B cell (primary cell): ENCODE measurements at regions not wholly inside any gene's neighbourhood (a gene's known extent, or its start where the extent isn't known, plus 50 kb on each side); places are given as distances from the start of the nearest gene placed in this dataset.

ENCODE experiments used
- ATAC-seq: fragments of 200-7000 bp; cut with Tn5 transposase; one replicate; pipeline ENCODE4 v1.10.0; 2021; ENCODE audit warnings: low read depth, mild to moderate bottlenecking, moderate number of reproducible peaks, moderate library complexity
- CTCF ChIA-PET: fragments of 350-600 bp; sonication (Branson Sonifier 250); formaldehyde crosslinking; loops from one replicate; lab custom pipeline; 2021; ENCODE audit warnings: antibody characterized with exemption, inconsistent platforms; lab: Charles Lee
- POLR2A ChIA-PET: fragments of 350-600 bp; sonication (Branson Sonifier 250); formaldehyde crosslinking; loops from one replicate; lab custom pipeline; 2021; ENCODE audit warnings: antibody characterized with exemption; lab: Charles Lee
- DNase-seq: peaks from one replicate; pipeline ENCODE4 v3.0.0; 2013
- H2AFZ ChIP-seq: 2 replicates; pipeline ENCODE4 v1.6.1; 2012; ENCODE audit warnings: mild to moderate bottlenecking, low read depth, low read length; ENCODE audit not compliant: insufficient read depth, poor library complexity, severe bottlenecking
- H3K27ac ChIP-seq, 2 donors: 1 replicate in 1 of 2; 2 replicates in 1 of 2; pipeline ENCODE4 v1.5.1; 2012 to 2013; ENCODE audit warnings: low read length in 2 of 2, mild to moderate bottlenecking in 2 of 2, moderate library complexity in 1 of 2
- H3K27me3 ChIP-seq, 4 experiments: fragments of 200-600 bp in 1 of 4; sonication (generic) in 1 of 4; replicated peaks in 1 of 4; 1 replicate in 2 of 4; 2 replicates in 2 of 4; pipeline versions ENCODE4 v1.6.1 to v1.7.0; 2013 to 2016; ENCODE audit warnings: low read length in 3 of 4, mild to moderate bottlenecking in 2 of 4, mixed read lengths in 1 of 4, moderate library complexity in 1 of 4; ENCODE audit not compliant: insufficient read depth in 4 of 4, control insufficient read depth in 3 of 4; ENCODE audit errors: control extremely low read depth in 1 of 4
- H3K36me3 ChIP-seq, 2 experiments: replicated peaks in 1 of 2; 1 replicate in 1 of 2; 2 replicates in 1 of 2; pipeline versions ENCODE4 v1.6.1 to v1.7.1; 2013; ENCODE audit warnings: low read length in 1 of 2; ENCODE audit not compliant: insufficient read depth in 2 of 2, control insufficient read depth in 1 of 2; ENCODE audit errors: control extremely low read depth in 1 of 2, extremely low read depth in 1 of 2
- H3K4me1 ChIP-seq, 2 donors: fragments of 200-600 bp in 1 of 2; sonication (generic) in 1 of 2; 1 replicate in 1 of 2; 2 replicates in 1 of 2; pipeline versions ENCODE4 v1.5.1 to v1.6.1; 2013 to 2017; ENCODE audit warnings: low read length in 2 of 2; ENCODE audit not compliant: control insufficient read depth in 2 of 2, insufficient read depth in 2 of 2
- H3K4me2 ChIP-seq: replicated peaks from 2 replicates; pipeline ENCODE3; 2012; ENCODE audit warnings: mild to moderate bottlenecking, low read depth, low read length; ENCODE audit not compliant: poor library complexity, severe bottlenecking
- H3K4me3 ChIP-seq, 5 experiments: fragments of 200-600 bp in 1 of 5; sonication (generic) in 1 of 5; 1 replicate in 3 of 5; 2 replicates in 2 of 5; pipeline versions ENCODE4 v1.5.1 to v1.7.0; 2011 to 2016; ENCODE audit warnings: low read length in 4 of 5, mild to moderate bottlenecking in 4 of 5, low read depth in 2 of 5, control low read depth in 1 of 5, moderate library complexity in 1 of 5; ENCODE audit not compliant: insufficient read depth in 1 of 5; ENCODE audit errors: control extremely low read depth in 1 of 5, extremely low read depth in 1 of 5
- H3K79me2 ChIP-seq: fragments of 200-600 bp; sonication (generic); one replicate; pipeline ENCODE4 v1.6.0; 2016; ENCODE audit warnings: low read length; ENCODE audit not compliant: control insufficient read depth, insufficient read depth
- H3K9ac ChIP-seq: fragments of 200-600 bp; sonication (generic); 2 replicates; pipeline ENCODE4 v1.6.1; 2017; ENCODE audit warnings: mild to moderate bottlenecking, low read length, moderate library complexity
- H3K9me3 ChIP-seq, 3 donors: one replicate each; pipeline versions ENCODE4 v1.6.1 to v1.7.1; 2013; ENCODE audit warnings: low read length in 2 of 3; ENCODE audit not compliant: control insufficient read depth in 2 of 3, insufficient read depth in 1 of 3; ENCODE audit errors: control extremely low read depth in 1 of 3
- H4K20me1 ChIP-seq: 2 replicates; pipeline ENCODE4 v1.6.0; 2012; ENCODE audit warnings: mild to moderate bottlenecking, low read length; ENCODE audit not compliant: insufficient read depth, control insufficient read depth, poor library complexity, severe bottlenecking
- H3K27ac Mint-ChIP-seq: one replicate; pipeline ENCODE4 v1.8.0; 2021; ENCODE audit warnings: mixed read lengths
- H3K27me3 Mint-ChIP-seq: one replicate; pipeline ENCODE4 v1.8.0; 2021; ENCODE audit warnings: mixed read lengths
- H3K4me1 Mint-ChIP-seq: one replicate; pipeline ENCODE4 v1.8.0; 2021; ENCODE audit warnings: mixed read lengths
- H3K4me3 Mint-ChIP-seq: one replicate; pipeline ENCODE4 v1.8.0; 2021; ENCODE audit warnings: mixed read lengths
- H3K9me3 Mint-ChIP-seq: one replicate; pipeline ENCODE4 v1.8.0; 2022; ENCODE audit warnings: mixed read lengths; ENCODE audit not compliant: insufficient read depth
- CTCF ChIP-seq: fragments of 200-600 bp; IDR thresholded peaks from one replicate; pipeline ENCODE4 v1.8.0; 2022; ENCODE audit warnings: antibody characterized with exemption, mild to moderate bottlenecking
- EZH2 ChIP-seq: IDR thresholded peaks from 2 replicates; pipeline ENCODE4 v1.6.1; 2012; ENCODE audit warnings: borderline replicate concordance, low read depth, mild to moderate bottlenecking, moderate library complexity, low read length; ENCODE audit not compliant: insufficient read depth, poor library complexity, severe bottlenecking
- WGBS: methylation state at CpG from one replicate; pipeline ENCODE4 v1.1.5; 2013; ENCODE audit warnings: missing lambda C conversion rate; ENCODE audit not compliant: insufficient coverage; 5-methylcytosine and 5-hydroxymethylcytosine counted together
- intact Hi-C: fragments of 100-400 bp; cut with micrococcal nuclease; formaldehyde crosslinking; loops from one replicate; pipeline ENCODE4 v1.10.0; 2022

GRCh38 chr14:83058068-83058467 is 1524.4 kb upstream of the SEL1L start:
- no peak overlapping the region for H3K9ac ChIP-seq
- WGBS, result no CpG with 5 or more reads among the region's 1 CpG
- intact Hi-C loops, result no loop called here
- CTCF ChIA-PET, result no interaction called here
- H3K4me2 ChIP-seq, result no peak overlapping the region
- no peaks in the 10 kb centered on the region for H3K79me2 ChIP-seq
- H3K4me3 ChIP-seq, result no peak overlapping the region
- Mint-ChIP-seq H3K4me3 (no peak overlapping the region), H3K27ac (no peak overlapping the region), H3K9me3 (peaks cover 9% of the 10 kb centered on the region), H3K27me3 (no peaks in the 10 kb centered on the region), H3K4me1 (no peaks in the 10 kb centered on the region)
- H3K4me1 ChIP-seq, result no peaks in the 10 kb centered on the region
- peaks cover 0 to 1% (median 0%) of the 10 kb centered on the region in 3 donors for H3K9me3 ChIP-seq
- POLR2A ChIA-PET, result no interaction called here
- H3K27me3 ChIP-seq, result no peaks in the 10 kb centered on the region
- DNase-seq, result no peak
- H2AFZ ChIP-seq, result no peak overlapping the region
- no peak for ATAC-seq
- H4K20me1 ChIP-seq, result no peaks in the 10 kb centered on the region
- no peaks in the 10 kb centered on the region for H3K36me3 ChIP-seq
- no peak overlapping the region for H3K27ac ChIP-seq
- TF ChIP-seq CTCF (no peak), EZH2 (no peak)

- intact Hi-C loops, result no loop called here
- CTCF ChIA-PET, result no interaction called here
- TF ChIP-seq EZH2 (no peak), CTCF (no peak)
- DNase-seq (no peak), ATAC-seq (no peak)
- Histone ChIP-seq H3K9me3 (no peaks in the 10 kb centered on the region), H3K9ac (no peak overlapping the region), H3K27ac (no peak overlapping the region), H3K4me3 (no peak overlapping the region), H3K4me2 (no peak overlapping the region), H3K79me2 (no peaks in the 10 kb centered on the region), H4K20me1 (no peaks in the 10 kb centered on the region), H3K4me1 (no peaks in the 10 kb centered on the region), H3K36me3 (no peaks in the 10 kb centered on the region), H2AFZ (no peak overlapping the region), H3K27me3 (no peaks in the 10 kb centered on the region)
- H3K27ac Mint-ChIP-seq, result no peak overlapping the region
- H3K27me3 Mint-ChIP-seq, result no peaks in the 10 kb centered on the region
- WGBS, result no CpG with 5 or more reads among the region's 5 CpGs
- H3K9me3 Mint-ChIP-seq, result no peaks in the 10 kb centered on the region
- H3K4me3 Mint-ChIP-seq, result no peak overlapping the region
- POLR2A ChIA-PET, result no interaction called here
- H3K4me1 Mint-ChIP-seq, result no peaks in the 10 kb centered on the region
These were observed 1538.3 kb upstream of the SEL1L start for GRCh38 chr14:83071888-83072501.
